GM21515 (cell line): ENCODE measurements at regions not wholly inside any gene's neighbourhood (a gene's known extent, or its start where the extent isn't known, plus 50 kb on each side); places are given as distances from the start of the nearest gene placed in this dataset.
"Not testable (repeated sequence)": the region's sequence is repeated elsewhere in the genome, so short reads cannot be mapped to it uniquely, and the experiment has no call there.

Experiments used
- ATAC-seq: cut with Tn5 transposase; IDR thresholded peaks from one replicate; pipeline ENCODE4 v1.9.1; 2021; ENCODE audit not compliant: unreplicated experiment

- no peak for ATAC-seq
Observed at GRCh38 chr4:43411226-43411625, 518.7 kb downstream of the GRXCR1 start.

- ATAC-seq = no peak
Observed at GRCh38 chr4:43423276-43423675, 530.8 kb downstream of the GRXCR1 start.

GRCh38 chr4:43425206-43425605, 532.7 kb downstream of the GRXCR1 start:
- ATAC-seq = no peak

GRCh38 chr4:43435291-43435690, 542.8 kb downstream of the GRXCR1 start:
- no peak for ATAC-seq

GRCh38 chr4:43452948-43453347, 560.4 kb downstream of the GRXCR1 start:
- no peak for ATAC-seq

GRCh38 chr4:43456383-43456782, 563.9 kb downstream of the GRXCR1 start:
- no peak for ATAC-seq

GRCh38 chr4:43457866-43458265, 565.4 kb downstream of the GRXCR1 start:
- ATAC-seq = no peak

GRCh38 chr4:43458293-43458692, 565.8 kb downstream of the GRXCR1 start:
- no peak for ATAC-seq

GRCh38 chr4:43471950-43472349, 579.4 kb downstream of the GRXCR1 start:
- ATAC-seq = no peak

- no peak for ATAC-seq
Observed at GRCh38 chr4:43481526-43481925, 589.0 kb downstream of the GRXCR1 start.

- ATAC-seq = no peak
Observed at GRCh38 chr4:43485196-43485595, 592.7 kb downstream of the GRXCR1 start.

- no peak for ATAC-seq
Observed at GRCh38 chr4:43496188-43496587, 603.7 kb downstream of the GRXCR1 start.

- no peak for ATAC-seq
Observed at GRCh38 chr4:43496602-43497001, 604.1 kb downstream of the GRXCR1 start.

GRCh38 chr4:43505823-43506222, 613.3 kb downstream of the GRXCR1 start:
- ATAC-seq = not testable (repeated sequence)

GRCh38 chr4:43512253-43512652, 619.7 kb downstream of the GRXCR1 start:
- ATAC-seq = no peak

- no peak for ATAC-seq
Observed at GRCh38 chr4:43525646-43526045, 633.1 kb downstream of the GRXCR1 start.

GRCh38 chr4:43547561-43547960, 655.0 kb downstream of the GRXCR1 start:
- ATAC-seq = no peak

- ATAC-seq = no peak
Observed at GRCh38 chr4:43550981-43551627, 658.6 kb downstream of the GRXCR1 start.

- ATAC-seq = no peak
Observed at GRCh38 chr4:43556262-43556661, 663.7 kb downstream of the GRXCR1 start.

- ATAC-seq = no peak
Observed at GRCh38 chr4:43560047-43560446, 667.5 kb downstream of the GRXCR1 start.

GRCh38 chr4:43564107-43564506, 671.6 kb downstream of the GRXCR1 start:
- no peak for ATAC-seq

- ATAC-seq = no peak
Observed at GRCh38 chr4:43564591-43564990, 672.1 kb downstream of the GRXCR1 start.

- no peak for ATAC-seq
Observed at GRCh38 chr4:43567644-43568043, 675.1 kb downstream of the GRXCR1 start.
